ENCODE measurements at regions not wholly inside any gene's neighbourhood (a gene's known extent, or its start where the extent isn't known, plus 50 kb on each side); places are given as distances from the start of the nearest gene placed in this dataset.
"Not testable (repeated sequence)": the region's sequence is repeated elsewhere in the genome, so short reads cannot be mapped to it uniquely, and the experiment has no call there.

- no peak for TF ChIP-seq CREB5 (CRISPR knock-in tag; IDR thresholded peaks at IDR 0.05; ENCODE audit: low read depth)
- no peak for TF ChIP-seq CSDC2 (CRISPR knock-in tag; IDR thresholded peaks at IDR 0.05)
- TF ChIP-seq, protein P1, sequence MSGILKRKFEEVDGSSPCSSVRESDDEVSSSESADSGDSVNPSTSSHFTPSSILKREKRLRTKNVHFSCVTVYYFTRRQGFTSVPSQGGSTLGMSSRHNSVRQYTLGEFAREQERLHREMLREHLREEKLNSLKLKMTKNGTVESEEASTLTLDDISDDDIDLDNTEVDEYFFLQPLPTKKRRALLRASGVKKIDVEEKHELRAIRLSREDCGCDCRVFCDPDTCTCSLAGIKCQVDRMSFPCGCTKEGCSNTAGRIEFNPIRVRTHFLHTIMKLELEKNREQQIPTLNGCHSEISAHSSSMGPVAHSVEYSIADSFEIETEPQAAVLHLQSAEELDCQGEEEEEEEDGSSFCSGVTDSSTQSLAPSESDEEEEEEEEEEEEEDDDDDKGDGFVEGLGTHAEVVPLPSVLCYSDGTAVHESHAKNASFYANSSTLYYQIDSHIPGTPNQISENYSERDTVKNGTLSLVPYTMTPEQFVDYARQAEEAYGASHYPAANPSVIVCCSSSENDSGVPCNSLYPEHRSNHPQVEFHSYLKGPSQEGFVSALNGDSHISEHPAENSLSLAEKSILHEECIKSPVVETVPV (CRISPR knock-in tag; IDR thresholded peaks at IDR 0.05) = no peak
Measured at GRCh38 chr22:19659805-19660345, 54.4 kb upstream of the SEPTIN5 start (continued).

- not testable (repeated sequence) for ATAC-seq
Measured at GRCh38 chr22:19660583-19660982, 53.7 kb upstream of the SEPTIN5 start.

DNA sequence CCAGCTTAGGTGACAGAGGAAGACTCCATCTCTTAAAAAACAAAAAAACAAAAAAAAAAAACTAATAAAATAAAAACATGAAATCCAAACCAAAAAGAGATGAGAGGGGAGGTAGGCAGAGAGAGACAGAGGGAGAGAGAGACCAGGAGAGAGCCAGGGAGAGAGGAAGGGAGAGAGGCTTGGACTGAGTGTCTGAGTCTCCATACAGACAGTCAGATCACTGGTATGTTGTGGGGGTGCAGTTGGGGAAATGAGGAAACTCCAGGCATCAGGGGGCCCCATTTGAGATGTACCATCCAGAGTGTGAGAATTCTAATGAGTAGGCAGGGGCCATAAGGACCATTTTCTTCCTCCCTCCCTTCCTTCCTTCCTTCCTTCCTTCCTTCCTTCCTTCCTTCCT lies 53.1 kb upstream of the SEPTIN5 start:
- TF ChIP-seq, protein P2, sequence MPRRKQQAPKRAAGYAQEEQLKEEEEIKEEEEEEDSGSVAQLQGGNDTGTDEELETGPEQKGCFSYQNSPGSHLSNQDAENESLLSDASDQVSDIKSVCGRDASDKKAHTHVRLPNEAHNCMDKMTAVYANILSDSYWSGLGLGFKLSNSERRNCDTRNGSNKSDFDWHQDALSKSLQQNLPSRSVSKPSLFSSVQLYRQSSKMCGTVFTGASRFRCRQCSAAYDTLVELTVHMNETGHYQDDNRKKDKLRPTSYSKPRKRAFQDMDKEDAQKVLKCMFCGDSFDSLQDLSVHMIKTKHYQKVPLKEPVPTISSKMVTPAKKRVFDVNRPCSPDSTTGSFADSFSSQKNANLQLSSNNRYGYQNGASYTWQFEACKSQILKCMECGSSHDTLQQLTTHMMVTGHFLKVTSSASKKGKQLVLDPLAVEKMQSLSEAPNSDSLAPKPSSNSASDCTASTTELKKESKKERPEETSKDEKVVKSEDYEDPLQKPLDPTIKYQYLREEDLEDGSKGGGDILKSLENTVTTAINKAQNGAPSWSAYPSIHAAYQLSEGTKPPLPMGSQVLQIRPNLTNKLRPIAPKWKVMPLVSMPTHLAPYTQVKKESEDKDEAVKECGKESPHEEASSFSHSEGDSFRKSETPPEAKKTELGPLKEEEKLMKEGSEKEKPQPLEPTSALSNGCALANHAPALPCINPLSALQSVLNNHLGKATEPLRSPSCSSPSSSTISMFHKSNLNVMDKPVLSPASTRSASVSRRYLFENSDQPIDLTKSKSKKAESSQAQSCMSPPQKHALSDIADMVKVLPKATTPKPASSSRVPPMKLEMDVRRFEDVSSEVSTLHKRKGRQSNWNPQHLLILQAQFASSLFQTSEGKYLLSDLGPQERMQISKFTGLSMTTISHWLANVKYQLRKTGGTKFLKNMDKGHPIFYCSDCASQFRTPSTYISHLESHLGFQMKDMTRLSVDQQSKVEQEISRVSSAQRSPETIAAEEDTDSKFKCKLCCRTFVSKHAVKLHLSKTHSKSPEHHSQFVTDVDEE (CRISPR knock-in tag; IDR thresholded peaks at IDR 0.05) = no peak
- no peak for ATAC-seq

DNA sequence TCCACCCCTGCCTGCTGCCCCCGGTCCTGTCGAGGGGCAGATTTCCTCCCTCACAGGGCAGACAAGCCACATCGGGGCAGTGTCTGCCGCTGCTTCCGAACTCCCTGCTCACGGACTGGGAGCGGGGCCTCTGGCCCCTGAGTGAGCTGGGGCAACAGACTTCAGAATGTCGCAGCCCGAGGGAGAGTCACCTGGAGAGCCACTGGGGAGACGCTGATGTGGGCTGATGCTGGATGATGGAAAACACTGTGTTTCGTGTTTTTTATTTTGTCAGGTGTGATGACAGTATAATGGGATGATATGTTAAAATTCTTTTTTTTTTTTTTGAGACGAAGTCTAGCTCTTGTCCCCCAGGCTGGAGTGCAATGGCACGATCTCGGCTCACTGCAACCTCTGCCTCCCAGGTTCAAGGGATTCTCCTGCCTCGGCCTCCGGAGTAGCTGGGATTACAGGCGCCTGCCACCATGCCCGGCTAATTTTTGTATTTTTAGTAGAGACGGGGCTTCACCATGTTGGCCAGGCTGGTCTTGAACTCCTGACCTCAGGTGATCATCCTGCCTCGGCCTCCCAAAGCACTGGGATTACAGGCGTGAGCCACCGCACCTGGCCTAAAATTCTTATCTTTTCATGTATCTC lies 52.1 kb upstream of the SEPTIN5 start:
- ATAC-seq = not testable (repeated sequence)

- TF ChIP-seq TCF4 (CRISPR knock-in tag; IDR thresholded peaks at IDR 0.05; ENCODE audit: borderline replicate concordance) = peak; percentile 63; the same call in 1 of the 2 replicates
- no peak for TF ChIP-seq ZNF70 (CRISPR knock-in tag; IDR thresholded peaks at IDR 0.05)
- no peak for TF ChIP-seq ISL1 (CRISPR knock-in tag; IDR thresholded peaks at IDR 0.05)
- no peak for TF ChIP-seq CSDC2 (CRISPR knock-in tag; IDR thresholded peaks at IDR 0.05)
- TF ChIP-seq, protein P3, sequence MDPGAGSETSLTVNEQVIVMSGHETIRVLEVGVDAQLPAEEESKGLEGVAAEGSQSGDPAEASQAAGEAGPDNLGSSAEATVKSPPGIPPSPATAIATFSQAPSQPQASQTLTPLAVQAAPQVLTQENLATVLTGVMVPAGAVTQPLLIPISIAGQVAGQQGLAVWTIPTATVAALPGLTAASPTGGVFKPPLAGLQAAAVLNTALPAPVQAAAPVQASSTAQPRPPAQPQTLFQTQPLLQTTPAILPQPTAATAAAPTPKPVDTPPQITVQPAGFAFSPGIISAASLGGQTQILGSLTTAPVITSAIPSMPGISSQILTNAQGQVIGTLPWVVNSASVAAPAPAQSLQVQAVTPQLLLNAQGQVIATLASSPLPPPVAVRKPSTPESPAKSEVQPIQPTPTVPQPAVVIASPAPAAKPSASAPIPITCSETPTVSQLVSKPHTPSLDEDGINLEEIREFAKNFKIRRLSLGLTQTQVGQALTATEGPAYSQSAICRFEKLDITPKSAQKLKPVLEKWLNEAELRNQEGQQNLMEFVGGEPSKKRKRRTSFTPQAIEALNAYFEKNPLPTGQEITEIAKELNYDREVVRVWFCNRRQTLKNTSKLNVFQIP (CRISPR knock-in tag; IDR thresholded peaks at IDR 0.05; ENCODE audit: borderline replicate concordance, low read depth) = no peak
- TF ChIP-seq SNAI2 (CRISPR knock-in tag; IDR thresholded peaks at IDR 0.05) = no peak
- TF ChIP-seq CREB5 (CRISPR knock-in tag; IDR thresholded peaks at IDR 0.05; ENCODE audit: low read depth) = no peak
- TF ChIP-seq ZNF565 (CRISPR knock-in tag; conservative IDR thresholded peaks at IDR 0.05; ENCODE audit: low read depth) = no peak
- TF ChIP-seq OSR1 (CRISPR knock-in tag; IDR thresholded peaks at IDR 0.05) = no peak
- TF ChIP-seq, protein P2 (CRISPR knock-in tag; IDR thresholded peaks at IDR 0.05) = 0 out of 2 replicates have a peak, but pooled peaks have one; percentile 53
- peak; percentile 83 for ATAC-seq
Measured at GRCh38 chr22:19663286-19663815, 51.0 kb upstream of the SEPTIN5 start.

All from SK-N-SH treated with all-trans-retinoic acid at 6 μM for 48 hours (cell line).